A549 (cell line): ENCODE measurements at regions not wholly inside any gene's neighbourhood (a gene's known extent, or its start where the extent isn't known, plus 50 kb on each side); places are given as distances from the start of the nearest gene placed in this dataset.

Experiments used
- CHD4 ChIP-seq: fragments of 200-600 bp; sonication (generic); IDR thresholded peaks from 2 replicates; pipeline ENCODE4 v1.6.1; 2016; ENCODE audit warnings: antibody characterized with exemption, mild to moderate bottlenecking, borderline replicate concordance
- GATA3 ChIP-seq: IDR thresholded peaks from 2 replicates; pipeline ENCODE4 v1.6.1; 2012; ENCODE audit warnings: borderline replicate concordance

- TF ChIP-seq CHD4 = no peak
- TF ChIP-seq GATA3 = no peak
Measured at GRCh38 chr20:48211847-48212246, 426.6 kb upstream of the SULF2 start.
